Right ventricle myocardium superior (tissue), 1 donor: ENCODE measurements at regions not wholly inside any gene's neighbourhood (a gene's known extent, or its start where the extent isn't known, plus 50 kb on each side); places are given as distances from the start of the nearest gene placed in this dataset.

Experiments used
- ATAC-seq: fragments of 200-7000 bp; cut with Tn5 transposase; one replicate; pipeline ENCODE4 v1.9.1; 2020; ENCODE audit warnings: mild to moderate bottlenecking; ENCODE audit not compliant: poor library complexity
- DNase-seq: peaks from one replicate; pipeline ENCODE4 v3.0.0-alpha.2; 2020
- intact Hi-C: fragments of 100-400 bp; cut with DNase I; formaldehyde crosslinking; loops from one replicate; pipeline ENCODE4 v1.11.2; 2022
- donor health status: DM: no; HTN: yes; CAD: no; lungs with severe emphysema.

DNA sequence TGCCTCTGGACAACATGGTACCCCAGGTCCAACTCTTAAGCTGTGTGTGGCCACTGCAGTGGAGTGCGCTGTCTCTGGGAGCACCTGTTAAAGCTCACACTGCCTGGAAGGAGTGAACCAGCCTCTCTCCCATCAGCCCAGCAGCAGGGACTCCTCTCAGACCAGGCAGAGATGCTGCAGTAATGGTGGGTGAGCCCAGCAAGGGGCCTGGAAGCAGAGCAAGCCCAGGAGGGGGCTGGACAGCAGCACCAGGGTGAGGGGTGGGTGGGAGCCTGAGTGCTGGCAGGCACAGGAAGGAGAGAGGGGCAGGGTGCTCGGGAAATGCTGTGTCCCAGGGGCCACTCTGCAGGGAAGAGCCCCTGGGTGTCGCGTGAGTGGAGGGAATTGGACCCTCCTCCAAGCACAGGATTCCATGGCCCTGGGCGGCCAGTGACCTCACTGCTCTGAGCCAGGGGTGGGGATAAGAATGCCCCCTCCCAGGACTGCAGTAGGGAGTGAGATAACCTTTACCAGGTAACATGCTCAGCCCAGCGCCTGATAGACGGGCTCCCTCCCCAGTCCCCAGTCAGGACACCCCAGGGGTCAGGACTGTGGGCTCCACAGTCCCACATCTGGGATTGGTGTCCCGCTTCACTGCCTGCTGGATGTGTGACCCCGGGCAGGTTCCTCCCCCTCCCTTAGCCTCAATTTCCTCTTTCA, 313.1 kb downstream of the MATN1 start:
- DNase-seq (no peak), ATAC-seq (no peak)
- intact Hi-C loops = no loop called here

DNA sequence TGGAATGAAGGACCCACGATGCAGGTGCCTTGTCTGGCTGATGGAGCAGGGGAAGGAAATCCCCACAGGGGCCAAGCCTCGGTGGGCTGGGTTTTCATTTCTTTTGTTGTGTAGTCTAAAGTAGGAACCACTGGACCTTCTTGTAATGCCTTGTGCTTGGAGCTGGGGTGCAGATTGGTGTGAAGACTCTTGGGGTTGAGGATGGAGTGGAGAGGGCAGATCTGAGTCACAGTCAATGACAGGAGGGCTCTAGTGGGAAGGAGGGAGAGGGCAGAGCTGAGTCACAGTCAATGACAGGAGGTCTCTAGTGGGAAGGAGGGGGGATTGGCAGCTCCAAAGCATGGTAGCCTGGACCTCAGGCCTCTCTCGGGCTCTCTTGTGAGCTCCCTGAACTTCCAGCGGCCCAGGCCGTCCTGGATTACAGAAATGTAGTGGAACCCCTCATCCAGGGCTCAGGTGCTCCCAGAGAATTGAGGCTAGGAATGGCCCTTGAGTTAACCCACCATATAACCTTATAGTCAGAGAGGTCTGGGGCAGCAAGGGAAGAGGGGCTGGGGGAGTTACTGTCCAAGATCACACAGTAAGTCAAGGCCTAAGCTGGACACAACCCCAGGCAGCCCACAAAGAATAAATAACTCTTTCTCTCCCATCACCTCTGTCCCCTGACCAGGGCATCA, 313.8 kb downstream of the MATN1 start:
- DNase-seq (no peak), ATAC-seq (no peak)
- intact Hi-C loops = no loop called here

DNA sequence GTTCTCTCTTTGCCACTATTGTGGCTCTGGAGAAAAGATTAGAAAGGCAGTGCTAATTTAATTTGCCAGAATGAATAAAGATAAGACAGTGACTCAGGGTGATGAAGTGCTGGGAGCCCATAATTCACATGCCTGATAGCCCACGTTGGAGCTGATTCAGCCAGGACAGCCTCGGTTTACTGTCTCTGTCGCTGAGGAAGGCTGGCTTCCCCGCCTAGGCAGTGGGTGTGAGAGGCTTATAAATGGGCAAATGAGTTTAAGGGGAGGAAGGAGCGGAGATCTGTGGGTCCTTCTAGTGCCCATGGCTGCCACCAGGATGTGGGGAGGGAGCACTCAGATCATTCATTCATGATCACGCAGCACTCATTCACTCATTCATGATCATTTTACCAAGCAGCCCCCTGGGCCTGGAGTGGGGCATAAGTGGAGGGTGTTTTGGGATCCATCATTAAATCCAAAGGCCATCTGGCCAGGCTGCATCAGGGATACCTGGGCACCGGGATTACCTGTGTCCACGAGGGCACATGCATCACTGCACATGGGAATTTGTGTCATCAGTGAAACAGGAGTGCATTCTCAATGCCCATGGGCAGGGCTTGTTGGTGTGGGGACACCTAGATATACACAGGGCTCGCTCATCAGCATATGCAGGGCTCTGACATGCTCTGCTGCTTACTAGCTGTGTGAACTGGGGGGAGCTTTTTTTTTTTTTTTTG, 315.4 kb downstream of the MATN1 start:
- intact Hi-C loops = no loop called here
- ATAC-seq (no peak), DNase-seq (no peak)

DNA sequence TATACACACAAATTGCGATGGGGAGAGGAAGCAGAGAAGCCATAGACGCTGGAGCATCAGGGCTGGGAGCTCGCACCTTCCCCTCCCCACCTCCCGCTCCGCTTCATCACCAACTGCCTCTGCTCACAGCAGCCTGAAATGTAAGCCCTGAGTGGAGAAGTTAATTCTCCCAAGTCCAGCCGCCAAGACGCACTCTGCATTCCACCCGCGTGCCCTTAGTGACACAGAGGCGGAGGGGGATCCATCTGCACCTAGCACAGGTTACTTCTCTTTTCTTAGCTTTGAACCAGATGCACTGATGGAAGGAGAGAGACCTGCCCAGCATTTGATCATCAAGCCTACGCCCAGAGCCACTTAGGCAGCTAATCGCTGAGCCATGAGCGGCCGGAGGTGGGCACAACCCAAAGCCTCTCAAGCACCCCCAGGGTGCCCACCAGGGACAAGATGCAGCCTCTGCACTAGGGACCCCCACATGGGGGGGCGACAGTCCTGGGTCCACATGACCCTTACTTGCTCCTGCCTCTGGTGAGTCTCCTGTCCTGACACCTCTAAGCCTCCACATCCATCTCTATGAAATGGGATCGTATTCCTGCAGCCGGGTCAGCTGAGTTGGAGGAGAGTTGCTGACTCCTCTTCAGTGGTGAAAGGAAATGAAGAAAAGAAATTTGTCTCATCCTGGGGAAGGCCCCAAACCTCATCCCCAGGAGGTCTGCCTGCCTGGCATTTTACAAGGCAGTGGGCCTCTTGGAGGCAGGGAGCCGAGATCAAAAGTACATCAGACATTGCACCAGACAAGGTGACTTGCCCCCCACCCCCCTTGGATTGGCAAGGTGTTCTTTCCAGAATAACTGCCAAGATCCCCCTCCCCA, 316.2 kb downstream of the MATN1 start:
- no peak for ATAC-seq
- intact Hi-C loops = no loop called here
- no peak for DNase-seq

DNA sequence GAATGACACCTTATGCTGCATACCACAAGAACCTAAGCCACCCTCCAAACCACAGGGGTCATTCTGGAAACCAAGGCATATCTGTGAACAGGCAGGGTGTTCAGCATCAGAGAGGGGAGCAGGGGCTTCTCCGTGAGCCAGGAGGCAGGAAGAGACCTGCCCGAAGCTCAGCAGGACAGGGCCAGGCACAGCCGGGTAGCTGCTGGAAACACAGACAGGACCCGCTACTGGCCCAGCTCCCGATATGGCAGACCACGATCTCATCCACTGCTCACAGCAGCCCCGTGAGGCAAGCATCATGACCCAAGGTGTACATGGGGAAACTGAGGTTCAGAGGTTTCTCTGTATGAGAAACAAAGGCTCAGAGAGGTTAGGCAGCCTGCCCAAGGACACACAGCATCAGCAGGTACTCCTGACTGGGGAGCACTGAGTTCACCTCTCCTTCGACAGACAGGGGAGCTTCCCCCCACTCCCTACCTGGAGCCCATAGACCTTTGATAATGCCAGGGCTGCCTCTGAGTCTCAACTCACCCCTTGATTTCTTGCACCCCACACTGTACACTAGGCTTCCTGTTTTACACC, 317.7 kb downstream of the MATN1 start:
- intact Hi-C loops = no loop called here
- no peak for DNase-seq
- ATAC-seq = no peak

DNA sequence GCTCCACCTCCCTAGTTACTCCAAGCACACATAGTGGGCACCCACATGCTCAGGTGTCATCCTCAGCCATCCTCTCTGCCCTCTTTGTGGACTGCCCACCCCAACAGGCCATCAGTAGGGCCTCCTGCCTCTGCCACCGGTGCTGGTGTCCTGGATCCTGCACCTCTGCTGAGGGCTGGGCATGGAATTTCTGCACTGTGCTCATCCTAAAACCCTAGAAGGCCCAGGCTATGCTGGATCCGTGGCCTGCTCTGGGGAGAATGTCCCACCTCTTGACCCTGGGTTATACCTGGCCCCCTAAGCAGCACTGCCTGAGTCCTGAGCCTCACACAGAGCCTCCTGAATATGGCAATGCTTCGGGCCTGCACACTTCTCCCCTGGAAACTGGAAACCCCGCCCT, 318.3 kb downstream of the MATN1 start:
- DNase-seq = no peak
- intact Hi-C loops = no loop called here
- ATAC-seq = no peak

DNA sequence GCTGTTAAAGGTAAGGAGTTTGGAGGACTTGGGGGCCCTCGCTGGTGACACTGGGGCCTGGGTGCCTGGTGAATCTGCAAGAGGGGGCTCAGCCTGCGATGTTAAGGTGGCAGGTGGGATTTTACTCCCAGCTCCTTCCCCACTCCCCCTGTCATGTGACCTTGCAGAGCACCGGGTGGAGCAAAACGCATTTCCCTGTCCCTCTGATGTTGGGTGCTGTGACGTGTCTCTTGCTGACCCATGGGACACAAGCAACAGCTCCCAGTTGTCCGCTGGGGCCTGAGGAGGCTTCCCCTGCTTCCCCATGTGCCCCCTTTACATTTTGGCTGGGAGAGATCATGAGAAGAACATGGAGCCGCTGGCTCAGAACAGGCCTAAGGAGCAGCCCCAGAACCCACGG, 319.0 kb downstream of the MATN1 start:
- ATAC-seq (no peak), DNase-seq (no peak)
- intact Hi-C loops = no loop called here

DNA sequence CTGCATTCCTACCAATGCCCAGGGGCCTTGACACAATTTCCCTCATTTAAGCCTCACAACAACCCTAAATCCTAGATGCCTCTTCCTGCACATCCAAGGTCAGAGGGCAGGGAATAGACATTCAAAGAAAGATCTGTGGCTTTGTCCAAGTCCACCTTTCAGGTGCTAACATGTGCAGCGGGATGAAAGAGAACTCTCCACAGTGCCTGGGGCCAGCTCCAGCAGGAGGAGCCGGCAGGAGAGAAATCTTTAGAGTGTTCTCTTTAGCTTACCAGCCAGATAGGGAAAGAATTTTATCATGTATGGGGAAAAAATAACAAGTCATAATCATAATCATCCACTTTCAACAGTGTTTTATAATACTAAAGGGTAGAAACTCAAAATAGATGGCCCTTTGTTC, 319.7 kb downstream of the MATN1 start:
- no peak for DNase-seq
- intact Hi-C loops = no loop called here
- peak; percentile 69 for ATAC-seq

DNA sequence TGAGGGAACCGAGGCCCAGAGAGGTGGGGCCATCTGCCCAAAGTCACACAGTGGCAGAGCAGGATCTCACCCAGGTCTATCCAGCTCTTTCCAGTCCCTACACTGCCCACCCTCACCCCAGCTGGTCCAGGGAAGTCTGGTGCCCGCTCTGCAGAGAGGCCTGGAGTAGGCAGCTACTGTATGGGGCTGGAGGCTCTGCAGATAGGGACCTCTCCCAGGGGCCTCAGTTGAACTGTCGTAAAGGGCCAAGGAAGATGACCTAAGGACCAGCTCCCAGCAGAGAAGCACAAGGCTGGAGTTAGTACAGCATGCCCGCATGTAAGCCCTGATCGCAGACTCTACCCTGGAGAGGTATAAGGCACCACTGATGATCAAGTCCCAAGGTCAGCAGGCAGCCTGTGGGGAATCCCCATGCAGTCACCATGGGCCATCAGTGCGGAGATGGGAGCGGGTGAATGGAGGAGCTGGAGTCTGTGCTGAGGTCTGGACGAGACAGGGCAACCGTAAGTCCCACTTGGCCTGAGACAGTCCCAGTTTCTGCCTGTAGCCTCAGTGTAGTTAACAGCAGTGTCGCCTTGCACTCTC, 320.2 kb downstream of the MATN1 start:
- intact Hi-C loops = no loop called here
- no peak for ATAC-seq
- no peak for DNase-seq

DNA sequence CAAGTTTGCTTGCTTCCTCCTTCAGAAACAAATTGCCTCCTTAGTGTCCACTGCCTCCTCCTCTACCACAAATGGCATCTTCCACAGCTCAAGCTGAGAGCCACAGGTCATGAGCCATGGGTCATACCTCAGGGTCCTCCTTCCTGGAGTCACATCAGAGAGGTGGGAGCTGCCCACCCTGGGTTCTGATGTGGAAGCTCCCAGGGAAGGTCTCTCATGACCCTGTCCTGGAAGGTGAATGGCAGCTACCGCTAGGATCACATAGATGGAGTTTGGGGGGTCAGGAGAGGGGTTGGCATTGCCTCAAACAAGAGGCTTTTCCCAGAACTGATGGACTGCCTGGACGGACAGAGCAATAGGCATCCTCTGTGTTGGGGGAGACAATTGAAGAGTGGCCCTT, 321.4 kb downstream of the MATN1 start:
- DNase-seq (no peak), ATAC-seq (no peak)
- intact Hi-C loops = no loop called here

DNA sequence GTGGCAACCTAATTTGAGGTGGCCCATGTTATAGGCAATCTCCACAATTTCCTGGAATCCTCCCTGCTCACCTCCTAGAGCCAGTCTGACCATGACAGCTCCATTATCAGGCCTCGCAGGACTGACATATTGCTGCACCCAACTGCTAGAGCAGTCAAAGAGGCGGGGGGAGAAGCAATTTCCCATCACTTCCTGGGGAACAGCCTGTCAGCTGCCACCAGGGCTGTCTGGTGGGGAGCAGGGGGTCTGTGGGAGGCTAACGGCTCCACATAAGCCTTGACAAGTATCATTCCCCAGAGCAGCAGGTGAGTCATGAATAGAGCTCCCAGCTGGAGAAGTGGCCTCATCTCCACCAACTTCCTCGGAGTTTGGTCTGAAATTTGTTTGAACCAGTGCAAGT, 322.9 kb downstream of the MATN1 start:
- no peak for DNase-seq
- intact Hi-C loops = no loop called here

DNA sequence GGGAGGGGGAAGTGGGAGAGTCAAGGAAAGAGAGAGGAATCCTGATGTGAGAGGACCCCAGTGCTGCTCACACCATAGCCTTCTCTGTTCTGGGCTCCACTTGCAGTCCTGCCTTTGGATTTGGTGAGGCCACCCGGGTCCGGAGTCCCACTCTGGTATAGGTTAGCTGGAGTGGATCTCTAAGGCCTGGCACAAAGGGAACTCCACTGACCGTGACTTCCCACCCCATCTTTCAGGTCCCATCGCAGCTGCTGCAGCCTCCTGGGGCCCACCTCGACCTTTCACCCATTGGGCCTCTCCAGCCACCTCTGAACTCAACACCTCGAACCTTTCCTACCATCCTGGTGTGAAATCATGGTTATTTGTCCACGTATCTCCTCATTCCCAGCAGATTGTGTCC, 324.4 kb downstream of the MATN1 start:
- DNase-seq (no peak), ATAC-seq (no peak)
- intact Hi-C loops = no loop called here

More for the DNA sequence above, 322.9 kb downstream of the MATN1 start:
- ATAC-seq = no peak

DNA sequence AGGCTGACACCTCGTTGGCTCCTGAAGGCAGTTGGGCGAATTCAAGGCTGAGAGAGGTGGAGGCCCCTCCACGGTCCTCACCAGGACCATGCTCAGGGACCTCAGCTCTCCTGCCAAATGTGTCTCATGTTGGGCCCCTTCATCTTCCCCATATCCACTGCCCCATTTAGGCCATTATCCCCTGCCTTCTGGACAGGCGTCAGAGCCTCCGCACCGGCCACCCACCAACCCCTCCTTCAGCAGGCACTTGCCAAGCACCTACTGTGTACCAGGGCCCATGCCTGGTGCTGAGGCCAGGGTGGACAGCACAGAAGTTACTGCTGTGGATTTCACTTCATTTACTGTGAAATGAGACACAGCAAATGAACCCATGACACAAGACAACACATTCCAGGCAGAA, 325.8 kb downstream of the MATN1 start:
- intact Hi-C loops = no loop called here
- ATAC-seq (no peak), DNase-seq (no peak)

DNA sequence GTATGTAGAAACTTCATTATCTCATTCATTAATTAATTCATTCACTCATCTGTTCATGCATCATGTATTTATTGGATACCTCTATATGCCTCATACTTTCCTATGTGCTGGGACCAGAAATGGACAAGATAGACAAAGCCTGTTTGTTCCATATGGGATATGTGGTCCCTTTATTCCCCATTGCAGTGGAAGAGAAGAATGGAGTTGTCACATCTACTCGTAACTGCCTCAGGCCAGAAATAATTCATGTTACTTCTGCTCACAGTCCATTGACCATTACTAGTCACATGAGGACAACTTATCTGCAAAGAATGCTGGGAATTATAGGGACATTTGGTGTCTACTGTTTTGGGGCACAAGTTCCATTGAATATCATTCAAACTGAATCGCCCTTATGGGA, 327.8 kb downstream of the MATN1 start:
- ATAC-seq (no peak), DNase-seq (no peak)
- intact Hi-C loops = no loop called here

DNA sequence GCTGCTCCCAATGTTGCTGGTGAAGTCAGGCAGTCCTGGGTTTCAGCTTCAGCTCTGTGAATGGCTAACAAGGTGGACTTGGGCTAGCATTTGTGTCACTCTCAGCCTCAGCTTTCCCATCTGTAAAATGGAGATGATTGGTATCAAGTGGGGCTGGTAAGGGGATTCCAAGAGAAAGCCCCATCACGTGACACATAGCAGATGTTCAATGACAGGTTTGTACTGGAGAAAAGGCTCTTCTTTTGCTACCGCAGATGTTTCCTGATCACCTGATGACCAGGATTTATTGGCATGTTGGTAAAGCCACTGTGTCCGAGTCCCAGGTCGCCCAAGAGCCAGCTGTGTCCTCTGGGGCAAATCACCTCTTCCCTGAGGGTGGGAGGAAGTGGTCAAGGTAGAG, 335.0 kb downstream of the MATN1 start:
- DNase-seq = no peak
- ATAC-seq = no peak
- intact Hi-C loops = no loop called here

DNA sequence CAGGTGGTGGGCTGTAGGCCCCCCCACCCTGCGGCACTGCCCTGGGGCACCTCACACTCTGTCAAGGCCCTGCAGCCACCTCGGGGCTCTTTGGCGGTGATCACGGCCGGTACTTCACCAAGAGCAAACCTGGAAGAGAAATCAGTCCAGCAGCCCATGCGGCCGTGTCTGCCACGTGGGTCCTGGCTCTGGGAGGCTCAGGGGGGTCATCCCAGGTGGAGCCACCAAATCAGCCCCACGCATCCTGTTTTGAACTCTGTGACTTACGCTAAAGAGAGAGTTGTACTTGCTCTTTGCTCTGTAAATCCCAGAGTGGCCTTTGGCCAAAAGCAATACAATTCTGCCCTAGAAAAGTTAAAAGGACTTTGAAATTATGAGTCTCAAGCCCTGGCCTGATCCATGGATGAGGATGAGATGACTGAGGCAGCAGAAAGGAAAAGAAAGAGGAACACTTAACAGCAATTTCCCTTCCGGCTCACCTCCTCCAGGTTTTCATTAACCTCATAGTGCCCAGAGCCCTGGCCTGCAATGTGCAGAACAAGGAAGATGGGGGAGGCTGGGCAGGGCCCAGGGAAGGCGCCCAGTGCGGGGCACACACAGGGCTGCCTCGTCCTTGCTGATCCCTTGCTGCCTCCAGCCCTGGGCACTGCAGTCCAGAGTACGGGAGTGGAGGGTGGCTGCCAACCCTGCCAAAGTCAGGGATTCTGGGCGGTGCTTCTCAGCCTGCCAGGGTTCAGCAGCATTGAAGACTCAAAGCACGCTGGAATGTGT, 337.0 kb downstream of the MATN1 start:
- intact Hi-C loops = no loop called here
- DNase-seq = no peak
- no peak for ATAC-seq

DNA sequence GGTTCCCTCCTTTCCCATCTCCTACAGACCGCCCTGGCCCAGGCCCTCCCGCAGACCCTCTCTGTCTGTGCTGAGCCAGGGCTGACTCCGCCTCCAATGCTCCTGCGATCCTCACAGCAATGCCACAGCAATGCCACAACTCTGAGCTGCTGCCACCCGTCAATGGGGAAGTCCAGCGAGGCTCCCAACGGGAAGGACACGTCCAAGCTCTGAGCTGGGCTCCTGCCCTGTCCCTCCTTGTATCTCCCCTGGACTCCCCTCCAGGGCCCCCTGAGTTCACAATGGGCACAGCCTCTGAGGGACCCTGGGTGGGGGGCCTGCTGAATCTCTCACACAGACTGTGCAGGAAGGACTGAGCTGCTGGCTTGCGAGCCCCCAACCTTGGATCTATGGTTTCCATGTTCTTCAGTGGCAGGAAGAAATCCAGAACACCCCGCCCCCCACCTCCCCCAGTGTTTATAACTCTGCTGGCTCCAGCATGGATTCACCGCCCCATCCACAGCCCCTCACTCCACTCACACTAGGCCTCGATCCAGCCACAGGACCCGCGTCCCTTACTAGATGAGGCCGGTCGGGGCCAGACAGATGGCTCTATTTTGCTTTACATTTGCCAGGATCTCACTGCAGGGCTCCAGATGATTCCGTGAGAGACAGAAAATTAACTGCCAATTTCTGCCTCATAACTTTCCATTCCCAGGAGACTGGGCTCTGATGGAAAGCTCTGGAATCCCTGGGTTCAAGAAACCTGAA, 338.0 kb downstream of the MATN1 start:
- ATAC-seq (no peak), DNase-seq (no peak)

More for the DNA sequence above, 338.0 kb downstream of the MATN1 start:
- intact Hi-C loops = no loop called here
